Body of pancreas (tissue), 4 donors: ENCODE measurements at regions not wholly inside any gene's neighbourhood (a gene's known extent, or its start where the extent isn't known, plus 50 kb on each side); places are given as distances from the start of the nearest gene placed in this dataset.

ENCODE experiments used
- ATAC-seq: fragments of 150-250 bp; one replicate; pipeline ENCODE4 v1.9.1; 2016
- DNase-seq, 4 donors: peaks; one replicate each; pipeline ENCODE4 v3.0.0-alpha.2; 2019
- H3K27ac ChIP-seq, 4 donors: fragments of 200-600 bp; sonication (generic); 1 replicate in 3 of 4; 2 replicates in 1 of 4; pipeline versions ENCODE4 v1.5.1 to v1.6.1; 2016 to 2019; ENCODE audit warnings: mild to moderate bottlenecking in 1 of 4, mixed read lengths in 1 of 4, moderate library complexity in 1 of 4
- H3K27me3 ChIP-seq, 2 donors: fragments of 200-600 bp; sonication (generic); one replicate each; pipeline ENCODE4 v1.6.0; 2016; ENCODE audit warnings: mild to moderate bottlenecking in 1 of 2
- H3K36me3 ChIP-seq, 2 donors: fragments of 200-600 bp; sonication (generic); replicated peaks in 1 of 2; 2 replicates each; pipeline ENCODE4 v1.5.1; 2016; ENCODE audit warnings: low read depth in 2 of 2; ENCODE audit not compliant: insufficient read depth in 1 of 2
- H3K4me1 ChIP-seq: fragments of 200-600 bp; sonication (generic); one replicate; pipeline ENCODE4 v1.6.0; 2016
- H3K4me3 ChIP-seq, 2 donors: fragments of 200-600 bp; sonication (generic); 1 replicate in 1 of 2; 2 replicates in 1 of 2; pipeline ENCODE4 v1.5.1; 2016 to 2019
- H3K9me3 ChIP-seq, 3 donors: fragments of 200-600 bp; sonication (generic); 1 replicate in 2 of 3; 2 replicates in 1 of 3; pipeline ENCODE4 v1.5.1; 2016
- POLR2A ChIP-seq, 3 donors: fragments of 450-650 bp; IDR thresholded peaks; one replicate each; pipeline ENCODE4 v1.6.1; 2016; ENCODE audit warnings: antibody characterized with exemption in 3 of 3, mild to moderate bottlenecking in 2 of 3
- WGBS, 2 donors: methylation state at CpG; one replicate each; pipeline ENCODE4 v1.1.5; 2017; 5-methylcytosine and 5-hydroxymethylcytosine counted together
- intact Hi-C: fragments of 100-400 bp; cut with DNase I; formaldehyde crosslinking; loops from one replicate; pipeline ENCODE4 v1.15.1; 2023
- TF ChIP-seq, protein P1 (sequence below), 7 experiments: fragments of 450-650 bp in 4 of 7; fragments of 200-600 bp in 3 of 7; sonication (generic) in 3 of 7; IDR thresholded peaks; one replicate each; pipeline ENCODE4 v1.5.1; 2016 to 2019; ENCODE audit warnings: antibody characterized with exemption in 7 of 7

DNA sequence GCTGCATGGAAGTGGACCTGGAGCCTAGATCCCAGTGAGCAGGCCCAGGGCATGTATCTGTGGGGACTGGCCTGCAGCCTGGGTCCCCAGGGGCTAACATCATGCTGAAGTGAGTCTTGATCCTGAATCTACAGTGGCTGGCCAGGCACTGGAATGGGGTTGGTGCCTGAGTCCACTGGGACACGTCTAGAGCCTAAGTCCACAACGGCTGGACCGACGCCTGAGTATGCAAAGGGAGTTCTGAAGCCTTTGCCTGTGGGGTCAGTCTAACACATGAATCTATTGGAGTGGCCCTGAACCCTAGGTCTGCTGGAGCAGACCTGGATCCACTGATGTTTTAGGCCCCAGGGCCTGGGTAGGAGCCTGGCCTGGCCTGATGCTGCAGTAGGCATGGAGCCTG is 665.5 kb downstream of the DCDC2C start:
- WGBS, 2 donors: 94% methylated on average over 4 of the region's 4 CpGs; no CpG with 5 or more reads in 1 of the 2 donors
- H3K9me3 ChIP-seq: peaks cover 0 to 3% (median 0%) of the 10 kb centered on the region in 3 donors
- H3K27ac ChIP-seq: no peak overlapping the region
- no peaks in the 10 kb centered on the region for H3K27me3 ChIP-seq
- ATAC-seq (no peak), DNase-seq (no peak)
- intact Hi-C loops: no loop called here
- H3K4me1 ChIP-seq: no peaks in the 10 kb centered on the region
- H3K36me3 ChIP-seq: no peaks in the 10 kb centered on the region
- no peak for TF ChIP-seq POLR2A (IDR thresholded peaks at IDR 0.05)
- TF ChIP-seq, protein P1, sequence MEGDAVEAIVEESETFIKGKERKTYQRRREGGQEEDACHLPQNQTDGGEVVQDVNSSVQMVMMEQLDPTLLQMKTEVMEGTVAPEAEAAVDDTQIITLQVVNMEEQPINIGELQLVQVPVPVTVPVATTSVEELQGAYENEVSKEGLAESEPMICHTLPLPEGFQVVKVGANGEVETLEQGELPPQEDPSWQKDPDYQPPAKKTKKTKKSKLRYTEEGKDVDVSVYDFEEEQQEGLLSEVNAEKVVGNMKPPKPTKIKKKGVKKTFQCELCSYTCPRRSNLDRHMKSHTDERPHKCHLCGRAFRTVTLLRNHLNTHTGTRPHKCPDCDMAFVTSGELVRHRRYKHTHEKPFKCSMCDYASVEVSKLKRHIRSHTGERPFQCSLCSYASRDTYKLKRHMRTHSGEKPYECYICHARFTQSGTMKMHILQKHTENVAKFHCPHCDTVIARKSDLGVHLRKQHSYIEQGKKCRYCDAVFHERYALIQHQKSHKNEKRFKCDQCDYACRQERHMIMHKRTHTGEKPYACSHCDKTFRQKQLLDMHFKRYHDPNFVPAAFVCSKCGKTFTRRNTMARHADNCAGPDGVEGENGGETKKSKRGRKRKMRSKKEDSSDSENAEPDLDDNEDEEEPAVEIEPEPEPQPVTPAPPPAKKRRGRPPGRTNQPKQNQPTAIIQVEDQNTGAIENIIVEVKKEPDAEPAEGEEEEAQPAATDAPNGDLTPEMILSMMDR (IDR thresholded peaks at IDR 0.05): no peak
- H3K4me3 ChIP-seq: no peak overlapping the region

DNA sequence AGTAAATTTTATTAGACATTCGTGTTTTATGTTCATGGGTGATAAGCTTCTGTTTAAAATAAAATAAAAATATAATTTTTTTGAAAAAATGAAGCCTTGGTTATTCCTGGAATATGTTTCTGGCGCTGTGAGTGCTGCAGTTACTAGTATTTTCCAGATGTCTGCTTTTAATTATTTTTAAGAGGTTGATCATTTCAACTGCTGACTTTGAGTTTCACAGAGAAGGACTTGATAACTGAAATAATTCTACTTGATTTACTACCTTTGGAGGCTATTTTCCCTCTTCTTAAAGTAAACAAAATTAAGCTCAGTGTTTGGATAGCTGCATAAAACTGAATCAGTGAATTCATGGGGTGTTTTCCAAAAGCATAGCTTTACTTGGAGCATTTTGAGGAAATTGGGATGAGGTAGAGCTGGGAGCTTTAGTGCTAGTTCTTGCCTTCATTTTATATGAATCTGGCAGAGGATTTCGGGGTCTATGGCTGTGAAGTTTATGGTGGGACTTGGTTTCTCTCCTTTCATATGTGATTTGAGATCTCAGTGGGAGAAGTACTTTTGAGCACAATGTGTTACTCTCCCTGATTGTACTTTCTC is 666.5 kb downstream of the DCDC2C start:
- Histone ChIP-seq H3K27ac (no peak overlapping the region), H3K4me3 (no peak overlapping the region), H3K4me1 (no peaks in the 10 kb centered on the region), H3K36me3 (no peaks in the 10 kb centered on the region), H3K27me3 (no peaks in the 10 kb centered on the region), H3K9me3 (peaks cover 0 to 3% (median 0%) of the 10 kb centered on the region in 3 donors)
- DNase-seq (no peak), ATAC-seq (no peak)
- intact Hi-C loops: no loop called here
- no peak for TF ChIP-seq POLR2A (IDR thresholded peaks at IDR 0.05)
- TF ChIP-seq, protein P1 (IDR thresholded peaks at IDR 0.05): no peak
- WGBS, 2 donors: 42 to 46% methylated on average over 3 of the region's 3 CpGs

DNA sequence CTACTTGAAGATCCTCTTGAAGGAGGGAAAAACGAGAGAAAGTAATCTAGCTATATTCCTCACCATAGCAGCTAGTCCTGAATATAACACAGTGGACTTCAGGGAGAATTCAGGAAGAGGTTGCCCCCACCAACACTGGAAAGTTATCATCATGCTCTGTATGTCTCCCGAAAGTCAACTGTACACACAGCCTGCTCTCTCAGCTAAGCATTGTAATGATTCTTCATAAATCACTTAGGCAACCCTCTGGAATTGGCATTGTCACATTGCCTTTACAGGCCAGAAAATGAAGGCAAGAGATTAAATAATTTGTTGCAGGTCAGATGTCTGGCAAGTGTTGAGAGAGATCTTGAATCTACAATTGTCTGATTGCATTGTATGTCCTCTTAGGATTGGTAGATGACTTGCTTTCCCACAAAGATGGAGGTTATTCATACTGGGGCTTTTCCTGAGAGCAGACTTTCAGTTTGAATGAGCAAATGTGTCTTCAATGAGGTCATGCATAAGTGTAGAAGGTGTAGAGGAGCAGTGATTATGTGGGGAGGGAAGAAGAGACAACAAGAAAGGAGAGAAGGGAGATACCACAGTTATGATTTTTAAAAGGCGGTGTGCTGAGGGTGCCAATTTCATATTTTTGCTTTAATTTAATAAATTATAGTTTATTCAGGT is 667.2 kb downstream of the DCDC2C start:
- no peak for ATAC-seq
- Histone ChIP-seq H3K36me3 (no peaks in the 10 kb centered on the region), H3K4me3 (no peak overlapping the region), H3K9me3 (peaks cover 0 to 3% (median 0%) of the 10 kb centered on the region in 3 donors), H3K4me1 (no peaks in the 10 kb centered on the region), H3K27ac (no peak overlapping the region), H3K27me3 (no peaks in the 10 kb centered on the region)
- no peak for DNase-seq
- intact Hi-C loops: no loop called here
- 46 to 50% methylated on average over 3 of the region's 3 CpGs for WGBS, 2 donors
- TF ChIP-seq POLR2A (IDR thresholded peaks at IDR 0.05): no peak
- TF ChIP-seq, protein P1 (IDR thresholded peaks at IDR 0.05): no peak

DNA sequence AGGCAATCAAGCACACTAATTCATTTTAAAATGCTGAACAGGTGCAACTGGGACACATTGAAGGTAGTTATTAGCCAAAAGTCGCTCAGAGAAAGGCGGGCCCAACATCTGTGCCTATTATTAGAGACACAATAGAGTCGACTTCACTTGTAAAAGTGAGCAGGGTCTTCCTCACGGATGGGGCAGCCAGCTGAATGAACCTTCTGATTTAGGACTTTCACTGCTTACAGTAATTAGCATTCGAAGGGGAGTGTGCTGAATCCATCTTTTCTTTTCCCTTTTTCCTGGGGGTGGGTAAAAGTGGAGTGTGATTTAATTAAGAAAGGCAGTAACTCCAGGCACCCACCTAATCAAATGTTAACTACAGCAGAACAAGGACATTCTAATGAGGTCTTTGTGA is 677.7 kb downstream of the DCDC2C start:
- Histone ChIP-seq H3K4me1 (no peaks in the 10 kb centered on the region), H3K36me3 (no peaks in the 10 kb centered on the region), H3K9me3 (no peaks in the 10 kb centered on the region), H3K27me3 (no peaks in the 10 kb centered on the region), H3K4me3 (no peak overlapping the region), H3K27ac (no peak overlapping the region)
- DNase-seq: no peak
- no peak for ATAC-seq
- intact Hi-C loops: no loop called here
- WGBS, 2 donors: 26 to 35% methylated on average over 5 of the region's 5 CpGs
- TF ChIP-seq, protein P1 (IDR thresholded peaks at IDR 0.05): no peak
- TF ChIP-seq POLR2A (IDR thresholded peaks at IDR 0.05): no peak

DNA sequence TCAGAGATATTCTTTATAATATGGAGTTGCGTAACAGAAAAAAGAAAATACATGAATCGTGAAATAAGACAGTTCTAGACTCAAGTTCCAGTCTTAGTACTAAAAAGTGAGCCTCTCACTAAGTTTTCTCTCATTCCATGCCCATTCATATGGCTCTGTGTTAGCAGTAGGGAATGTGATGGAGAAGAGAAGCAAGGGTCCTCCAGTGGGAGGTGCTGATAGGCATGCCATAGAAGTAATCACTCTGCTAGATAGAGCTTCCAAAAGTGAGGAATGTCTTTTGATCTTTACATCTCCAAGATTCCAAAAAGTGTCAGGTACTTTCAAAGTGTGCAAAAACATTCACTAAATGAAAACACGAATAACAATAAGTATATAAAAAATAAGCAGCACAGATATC is 678.4 kb downstream of the DCDC2C start:
- Histone ChIP-seq H3K36me3 (no peaks in the 10 kb centered on the region), H3K4me1 (no peaks in the 10 kb centered on the region), H3K4me3 (no peak overlapping the region), H3K27ac (no peak overlapping the region), H3K9me3 (no peaks in the 10 kb centered on the region), H3K27me3 (no peaks in the 10 kb centered on the region)
- 53 to 62% methylated on average over 3 of the region's 3 CpGs for WGBS, 2 donors
- TF ChIP-seq, protein P1 (IDR thresholded peaks at IDR 0.05): no peak
- no peak for TF ChIP-seq POLR2A (IDR thresholded peaks at IDR 0.05)
- ATAC-seq: no peak
- DNase-seq: no peak
- intact Hi-C loops: no loop called here
